Nephron (organoid): ENCODE measurements at regions not wholly inside any gene's neighbourhood (a gene's known extent, or its start where the extent isn't known, plus 50 kb on each side); places are given as distances from the start of the nearest gene placed in this dataset.

Source experiments
- H3K27ac Mint-ChIP-seq, 3 experiments: 2 replicates each; pipeline ENCODE4 v1.8.0; 2020; ENCODE audit warnings: mixed read lengths in 3 of 3, mild to moderate bottlenecking in 2 of 3, moderate library complexity in 1 of 3
- H3K27me3 Mint-ChIP-seq: 2 replicates; pipeline ENCODE4 v1.8.0; 2021; ENCODE audit warnings: low read depth, mild to moderate bottlenecking, moderate library complexity, mixed read lengths
- H3K36me3 Mint-ChIP-seq: 2 replicates; pipeline ENCODE4 v1.8.0; 2020; ENCODE audit warnings: low read depth, mixed read lengths
- H3K4me1 Mint-ChIP-seq: 2 replicates; pipeline ENCODE4 v1.8.0; 2020; ENCODE audit warnings: mixed read lengths
- H3K4me3 Mint-ChIP-seq, 3 experiments: 2 replicates each; pipeline ENCODE4 v1.8.0; 2020; ENCODE audit warnings: mild to moderate bottlenecking in 3 of 3, mixed read lengths in 3 of 3, moderate library complexity in 2 of 3
- H3K9me3 Mint-ChIP-seq: 2 replicates; pipeline ENCODE4 v1.8.0; 2020; ENCODE audit warnings: mixed read lengths
- TF ChIP-seq, protein P1 (sequence below), 3 experiments: fragments of 200-600 bp; sonication (generic); IDR thresholded peaks; one replicate each; pipeline ENCODE4 v1.5.0; 2021; ENCODE audit warnings: antibody characterized with exemption in 3 of 3; ENCODE audit not compliant: unreplicated experiment in 3 of 3

DNA sequence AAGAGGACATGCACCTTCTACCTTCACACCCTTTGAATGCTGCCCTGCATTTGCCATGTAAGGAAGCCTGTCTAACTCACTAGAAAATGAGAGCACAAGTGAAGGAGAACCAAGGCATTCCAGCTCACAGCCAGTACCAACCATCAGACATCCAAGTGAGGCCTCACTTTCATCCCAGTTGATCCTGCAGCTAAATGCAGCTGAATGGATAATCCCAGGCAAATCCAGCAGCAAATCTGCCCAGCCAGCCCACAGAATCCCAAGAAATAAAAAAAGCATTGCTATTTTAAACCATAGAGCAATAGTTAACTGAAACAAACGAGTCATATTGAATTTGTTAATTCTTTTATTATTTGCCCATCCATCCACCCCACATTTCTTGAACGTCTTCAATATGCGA lies 112.5 kb downstream of the C4orf33 start:
- Mint-ChIP-seq H3K4me1 (peaks cover 6% of the 10 kb centered on the region), H3K36me3 (no peaks in the 10 kb centered on the region), H3K9me3 (no peaks in the 10 kb centered on the region), H3K27me3 (no peaks in the 10 kb centered on the region), H3K27ac (no peak overlapping the region), H3K4me3 (no peak overlapping the region)
- TF ChIP-seq, protein P1, sequence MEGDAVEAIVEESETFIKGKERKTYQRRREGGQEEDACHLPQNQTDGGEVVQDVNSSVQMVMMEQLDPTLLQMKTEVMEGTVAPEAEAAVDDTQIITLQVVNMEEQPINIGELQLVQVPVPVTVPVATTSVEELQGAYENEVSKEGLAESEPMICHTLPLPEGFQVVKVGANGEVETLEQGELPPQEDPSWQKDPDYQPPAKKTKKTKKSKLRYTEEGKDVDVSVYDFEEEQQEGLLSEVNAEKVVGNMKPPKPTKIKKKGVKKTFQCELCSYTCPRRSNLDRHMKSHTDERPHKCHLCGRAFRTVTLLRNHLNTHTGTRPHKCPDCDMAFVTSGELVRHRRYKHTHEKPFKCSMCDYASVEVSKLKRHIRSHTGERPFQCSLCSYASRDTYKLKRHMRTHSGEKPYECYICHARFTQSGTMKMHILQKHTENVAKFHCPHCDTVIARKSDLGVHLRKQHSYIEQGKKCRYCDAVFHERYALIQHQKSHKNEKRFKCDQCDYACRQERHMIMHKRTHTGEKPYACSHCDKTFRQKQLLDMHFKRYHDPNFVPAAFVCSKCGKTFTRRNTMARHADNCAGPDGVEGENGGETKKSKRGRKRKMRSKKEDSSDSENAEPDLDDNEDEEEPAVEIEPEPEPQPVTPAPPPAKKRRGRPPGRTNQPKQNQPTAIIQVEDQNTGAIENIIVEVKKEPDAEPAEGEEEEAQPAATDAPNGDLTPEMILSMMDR (IDR thresholded peaks at IDR 0.05; ENCODE audit: unreplicated experiment in 3 of 3), result no peak

GRCh38 chr4:129213692-129214091 lies 117.7 kb downstream of the C4orf33 start:
- no peaks in the 10 kb centered on the region for H3K36me3 Mint-ChIP-seq
- TF ChIP-seq, protein P1 (IDR thresholded peaks at IDR 0.05; ENCODE audit: unreplicated experiment in 3 of 3), result no peak
- H3K27me3 Mint-ChIP-seq, result no peaks in the 10 kb centered on the region
- H3K9me3 Mint-ChIP-seq, result no peaks in the 10 kb centered on the region
- H3K4me3 Mint-ChIP-seq, result no peak overlapping the region
- H3K27ac Mint-ChIP-seq, result no peak overlapping the region
- peaks cover 4% of the 10 kb centered on the region for H3K4me1 Mint-ChIP-seq

DNA sequence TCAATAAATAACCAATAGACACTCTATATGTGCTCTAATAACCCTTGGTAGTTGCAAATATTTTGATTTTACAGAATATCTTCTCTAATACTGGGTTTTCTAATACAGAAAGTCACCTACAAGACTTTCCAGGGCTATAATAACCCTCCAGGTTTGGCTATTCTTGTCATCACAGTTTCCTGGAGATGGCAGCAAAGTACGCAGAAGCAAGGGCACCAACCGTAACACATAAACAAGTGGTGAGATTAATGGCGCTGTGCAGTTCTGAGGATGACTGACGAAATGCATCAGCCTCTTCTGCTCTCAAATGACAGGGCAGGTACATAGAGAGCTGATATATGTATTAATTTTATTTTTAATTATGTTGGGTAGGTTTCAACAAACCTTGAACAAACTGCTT lies 122.4 kb downstream of the C4orf33 start:
- Mint-ChIP-seq H3K4me3 (no peak overlapping the region), H3K27me3 (no peaks in the 10 kb centered on the region), H3K36me3 (no peaks in the 10 kb centered on the region), H3K27ac (no peak overlapping the region), H3K4me1 (peaks cover 8% of the 10 kb centered on the region), H3K9me3 (no peaks in the 10 kb centered on the region)
- TF ChIP-seq, protein P1 (IDR thresholded peaks at IDR 0.05; ENCODE audit: unreplicated experiment in 3 of 3), result peak; percentile 52 to 62 (median 58)

DNA sequence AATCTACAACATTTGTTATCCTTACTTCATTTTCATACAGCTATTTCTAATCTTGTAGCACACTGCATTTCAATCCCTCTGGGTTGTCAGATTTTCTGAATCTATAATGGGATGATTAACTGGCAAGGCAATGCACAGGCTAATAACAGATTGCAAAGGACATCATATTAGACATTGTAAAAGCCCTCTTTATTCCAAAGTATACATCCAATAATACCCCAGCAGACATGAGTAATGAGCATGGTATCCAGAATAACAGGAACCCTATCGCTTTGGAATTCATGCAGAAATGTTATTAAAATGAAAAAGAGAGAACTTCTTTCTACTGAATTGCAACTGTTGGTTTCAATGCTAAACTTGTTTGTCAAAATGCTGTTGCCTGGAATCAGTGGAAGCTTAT lies 122.9 kb downstream of the C4orf33 start:
- TF ChIP-seq, protein P1 (IDR thresholded peaks at IDR 0.05; ENCODE audit: unreplicated experiment in 3 of 3), result no peak
- H3K36me3 Mint-ChIP-seq, result no peaks in the 10 kb centered on the region
- no peak overlapping the region for H3K4me3 Mint-ChIP-seq

DNA sequence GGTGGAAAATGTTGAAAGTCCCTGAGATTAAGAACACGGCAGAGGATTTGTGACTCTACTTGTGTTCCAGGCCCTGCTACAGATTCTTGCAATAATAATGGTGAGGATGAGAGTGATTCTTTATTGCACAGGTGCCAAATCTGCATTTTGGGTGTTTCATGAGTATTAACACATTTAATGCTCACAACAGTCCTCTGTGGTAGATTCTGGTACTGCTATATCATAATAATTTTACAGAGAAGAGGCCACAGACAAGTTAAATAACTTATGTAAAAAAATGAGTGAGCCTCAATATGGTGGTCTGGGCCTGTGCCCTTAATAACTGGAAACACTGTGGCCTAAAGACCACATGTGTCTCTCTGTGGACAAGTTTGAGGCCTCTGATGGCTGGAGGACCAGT lies 124.3 kb downstream of the C4orf33 start:
- H3K27me3 Mint-ChIP-seq, result no peaks in the 10 kb centered on the region
- no peak overlapping the region for H3K4me3 Mint-ChIP-seq
- H3K36me3 Mint-ChIP-seq, result no peaks in the 10 kb centered on the region
- H3K27ac Mint-ChIP-seq, result no peak overlapping the region
- H3K9me3 Mint-ChIP-seq, result no peaks in the 10 kb centered on the region
- H3K4me1 Mint-ChIP-seq, result peaks cover 14% of the 10 kb centered on the region
- TF ChIP-seq, protein P1 (IDR thresholded peaks at IDR 0.05; ENCODE audit: unreplicated experiment in 3 of 3), result no peak

More for the DNA sequence above, 122.9 kb downstream of the C4orf33 start:
- no peaks in the 10 kb centered on the region for H3K27me3 Mint-ChIP-seq
- peaks cover 11% of the 10 kb centered on the region for H3K4me1 Mint-ChIP-seq
- H3K27ac Mint-ChIP-seq, result no peak overlapping the region
- no peaks in the 10 kb centered on the region for H3K9me3 Mint-ChIP-seq

DNA sequence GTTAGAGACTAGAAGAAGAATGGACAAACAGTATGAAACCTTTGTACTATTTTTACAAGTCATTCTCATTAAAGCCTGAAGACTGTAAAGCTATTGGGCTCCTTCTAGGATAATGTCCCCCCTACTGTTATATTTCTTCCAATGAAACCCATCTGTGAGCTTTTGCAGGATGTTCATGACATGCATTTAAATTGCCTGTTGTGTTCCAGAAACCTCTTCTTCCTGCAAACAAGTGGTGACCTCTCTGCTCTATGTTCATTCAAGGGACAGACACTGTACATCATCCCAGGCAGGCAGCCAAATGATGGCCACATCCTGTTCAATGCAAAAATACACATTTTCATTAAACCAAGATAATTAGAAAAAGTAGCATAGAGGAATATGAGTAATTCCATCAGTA lies 128.0 kb downstream of the C4orf33 start:
- Mint-ChIP-seq H3K27me3 (no peaks in the 10 kb centered on the region), H3K9me3 (no peaks in the 10 kb centered on the region), H3K27ac (no peak overlapping the region)

More for the DNA sequence above, 128.0 kb downstream of the C4orf33 start:
- Mint-ChIP-seq H3K36me3 (no peaks in the 10 kb centered on the region), H3K4me3 (no peak overlapping the region), H3K4me1 (peaks cover 9% of the 10 kb centered on the region)
- TF ChIP-seq, protein P1 (IDR thresholded peaks at IDR 0.05; ENCODE audit: unreplicated experiment in 3 of 3), result no peak
